H1 (cell line): ENCODE measurements at regions not wholly inside any gene's neighbourhood (a gene's known extent, or its start where the extent isn't known, plus 50 kb on each side); places are given as distances from the start of the nearest gene placed in this dataset.

Experiments
- BCL11A ChIP-seq, 2 experiments: IDR thresholded peaks; one replicate each; pipeline ENCODE4 v1.6.1; 2011; ENCODE audit warnings: low read depth in 2 of 2, low read length in 2 of 2, mild to moderate bottlenecking in 2 of 2
- CHD1 ChIP-seq: IDR thresholded peaks from 2 replicates; pipeline ENCODE4 v1.6.1; 2012; ENCODE audit warnings: low read depth, low read length, improper control_type of control experiment
- EZH2 ChIP-seq: fragments of 200-600 bp; sonication (generic); IDR thresholded peaks from 2 replicates; pipeline ENCODE4 v1.7.1; 2012; ENCODE audit warnings: low read depth, mild to moderate bottlenecking, moderate library complexity, low read length, inconsistent platforms; ENCODE audit not compliant: severe bottlenecking
- RBBP5 ChIP-seq: IDR thresholded peaks from 2 replicates; pipeline ENCODE4 v1.7.1; 2012; ENCODE audit warnings: low read depth, mild to moderate bottlenecking, inconsistent platforms, low read length, moderate library complexity, borderline replicate concordance
- SRF ChIP-seq: IDR thresholded peaks from 2 replicates; pipeline ENCODE4 v1.6.1; 2011; ENCODE audit warnings: mild to moderate bottlenecking, low read depth, low read length, moderate library complexity

GRCh38 chr2:198702796-198703195 is 754.9 kb downstream of the SATB2 start (continued):
- TF ChIP-seq CHD1 (no peak), EZH2 (no peak), SRF (no peak), BCL11A (IDR thresholded peaks at IDR 0.05; ENCODE audit: low read depth in 2 of 2, low read length in 2 of 2) (no peak), RBBP5 (no peak)
